ENCODE measurements at regions not wholly inside any gene's neighbourhood (a gene's known extent, or its start where the extent isn't known, plus 50 kb on each side); places are given as distances from the start of the nearest gene placed in this dataset.

DNA sequence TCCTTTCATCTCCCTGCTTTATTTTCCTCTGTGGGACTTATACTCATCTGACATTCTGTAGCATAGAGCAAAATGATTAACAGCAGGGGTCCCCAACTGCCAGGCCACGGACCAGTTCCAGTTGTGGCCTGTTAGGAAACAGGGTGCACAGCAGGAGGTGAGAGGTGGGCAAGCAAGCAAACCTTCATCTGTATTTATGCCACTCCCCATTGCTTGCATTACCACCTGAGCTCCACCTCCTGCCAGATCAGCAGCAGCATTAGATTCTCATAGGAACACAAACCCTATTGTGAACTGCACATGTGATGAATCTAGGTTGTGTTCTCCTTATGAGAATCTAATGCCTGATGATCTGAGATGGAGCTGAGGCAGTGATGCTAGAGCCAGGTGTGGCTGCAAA, 130.5 kb upstream of the SLC24A3 start:
- no peak for TF ChIP-seq JUND (IDR thresholded peaks at IDR 0.05; ENCODE audit: low read depth)
- no peak for DNase-seq (ENCODE audit: low read depth in 1 of 2, low spot score in 1 of 2)
- in situ Hi-C loops (cut with HindIII; ENCODE audit: low pct_unique_long_range_greater_than_20kb, low sequenced_read_pairs) = no loop called here

- DNase-seq (ENCODE audit: low read depth in 1 of 2, low spot score in 1 of 2) = no peak
- no peak for TF ChIP-seq JUND (IDR thresholded peaks at IDR 0.05; ENCODE audit: low read depth)
- in situ Hi-C loops (cut with HindIII; ENCODE audit: low pct_unique_long_range_greater_than_20kb, low sequenced_read_pairs) = no loop called here
These were observed 129.3 kb upstream of the SLC24A3 start for GRCh38 chr20:19083136-19083621.

DNA sequence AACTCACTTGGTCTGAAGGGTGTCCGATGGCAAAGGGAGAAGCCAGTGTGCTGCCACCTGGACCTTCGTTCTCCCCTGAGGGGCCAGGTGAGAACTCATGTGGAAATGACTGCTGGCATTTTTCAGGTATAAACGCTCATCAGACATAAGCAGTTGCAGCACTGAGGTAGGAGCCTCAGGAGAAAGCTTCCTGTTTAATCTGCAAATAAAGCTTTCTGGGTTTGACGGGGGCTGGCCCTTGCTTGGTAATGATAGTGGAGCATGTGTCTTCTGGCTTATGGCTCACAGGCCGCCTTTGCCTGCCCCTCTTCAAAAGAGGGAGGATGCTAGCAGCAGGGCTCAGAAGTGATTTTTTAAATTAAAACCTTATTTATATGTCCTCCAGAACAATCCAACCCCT, 122.1 kb upstream of the SLC24A3 start:
- no peak for TF ChIP-seq JUND (IDR thresholded peaks at IDR 0.05; ENCODE audit: low read depth)
- in situ Hi-C loops (cut with HindIII; ENCODE audit: low pct_unique_long_range_greater_than_20kb, low sequenced_read_pairs) = no loop called here
- DNase-seq (ENCODE audit: low read depth in 1 of 2, low spot score in 1 of 2) = peak in 1 of 2 experiments; percentile 7

- in situ Hi-C loops (cut with HindIII; ENCODE audit: low pct_unique_long_range_greater_than_20kb, low sequenced_read_pairs) = no loop called here
- no peak for TF ChIP-seq JUND (IDR thresholded peaks at IDR 0.05; ENCODE audit: low read depth)
- peak in 1 of 2 experiments; percentile 24 for DNase-seq (ENCODE audit: low read depth in 1 of 2, low spot score in 1 of 2)
These were observed 117.4 kb upstream of the SLC24A3 start for GRCh38 chr20:19094959-19095541.

- peak in 1 of 2 experiments; percentile 10 for DNase-seq (ENCODE audit: low read depth in 1 of 2, low spot score in 1 of 2)
- no peak for TF ChIP-seq JUND (IDR thresholded peaks at IDR 0.05; ENCODE audit: low read depth)
- in situ Hi-C loops (cut with HindIII; ENCODE audit: low pct_unique_long_range_greater_than_20kb, low sequenced_read_pairs) = no loop called here
These were observed 116.7 kb upstream of the SLC24A3 start for GRCh38 chr20:19095762-19096161.

DNA sequence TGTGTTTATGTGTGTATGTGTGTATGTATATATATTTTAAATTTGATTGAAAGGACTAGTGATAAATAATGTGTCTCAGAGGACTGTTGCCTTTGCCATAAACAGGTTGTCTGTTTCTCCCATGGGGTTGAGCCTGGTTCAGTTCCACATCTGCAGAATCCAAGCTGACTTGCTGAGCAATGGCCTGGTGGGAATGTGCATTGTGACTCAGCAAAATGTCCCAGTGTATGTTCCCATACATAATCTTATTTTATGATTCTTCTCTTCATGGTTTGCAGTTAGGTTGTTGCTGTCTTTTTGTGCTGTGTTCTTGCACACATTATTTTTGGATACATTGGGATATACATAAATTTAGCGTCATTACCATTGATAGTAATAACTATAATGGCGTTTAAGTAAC, 115.6 kb upstream of the SLC24A3 start:
- no peak for TF ChIP-seq JUND (IDR thresholded peaks at IDR 0.05; ENCODE audit: low read depth)

DNA sequence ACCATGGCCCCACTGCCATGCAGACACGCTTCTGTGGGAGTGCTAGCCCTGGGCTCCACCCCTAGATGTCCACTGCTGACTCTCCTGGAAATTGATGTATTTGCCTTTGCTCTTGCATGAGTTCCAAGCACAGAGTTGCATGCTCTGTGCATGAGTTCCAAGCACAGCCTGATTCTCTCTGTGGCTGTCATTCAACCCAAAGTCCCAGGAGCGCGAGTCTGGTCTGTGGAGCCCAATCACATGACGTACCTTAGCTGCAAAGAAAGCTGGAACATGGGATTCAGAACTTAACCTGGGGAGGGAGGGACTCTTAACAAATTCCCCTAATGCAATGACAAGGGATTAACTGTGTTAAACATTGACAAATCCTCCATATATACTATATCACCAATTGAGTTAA, 114.3 kb upstream of the SLC24A3 start:
- DNase-seq (ENCODE audit: low read depth in 1 of 2, low spot score in 1 of 2) = no peak
- TF ChIP-seq JUND (IDR thresholded peaks at IDR 0.05; ENCODE audit: low read depth) = no peak
- in situ Hi-C loops (cut with HindIII; ENCODE audit: low pct_unique_long_range_greater_than_20kb, low sequenced_read_pairs) = no loop called here

More for the DNA sequence above, 115.6 kb upstream of the SLC24A3 start:
- DNase-seq (ENCODE audit: low read depth in 1 of 2, low spot score in 1 of 2) = peak in 1 of 2 experiments; percentile 14
- in situ Hi-C loops (cut with HindIII; ENCODE audit: low pct_unique_long_range_greater_than_20kb, low sequenced_read_pairs) = no loop called here

- TF ChIP-seq JUND (IDR thresholded peaks at IDR 0.05; ENCODE audit: low read depth) = no peak
- no peak for DNase-seq (ENCODE audit: low read depth in 1 of 2, low spot score in 1 of 2)
- in situ Hi-C loops (cut with HindIII; ENCODE audit: low pct_unique_long_range_greater_than_20kb, low sequenced_read_pairs) = no loop called here
These were observed 113.5 kb upstream of the SLC24A3 start for GRCh38 chr20:19098806-19099578.

- no peak for TF ChIP-seq JUND (IDR thresholded peaks at IDR 0.05; ENCODE audit: low read depth)
- in situ Hi-C loops (cut with HindIII; ENCODE audit: low pct_unique_long_range_greater_than_20kb, low sequenced_read_pairs) = no loop called here
- no peak for DNase-seq (ENCODE audit: low read depth in 1 of 2, low spot score in 1 of 2)
These were observed 112.6 kb upstream of the SLC24A3 start for GRCh38 chr20:19099596-19100545.

GRCh38 chr20:19100975-19101374, 111.5 kb upstream of the SLC24A3 start:
- no peak for TF ChIP-seq JUND (IDR thresholded peaks at IDR 0.05; ENCODE audit: low read depth)
- no peak for DNase-seq (ENCODE audit: low read depth in 1 of 2, low spot score in 1 of 2)
- in situ Hi-C loops (cut with HindIII; ENCODE audit: low pct_unique_long_range_greater_than_20kb, low sequenced_read_pairs) = no loop called here

DNA sequence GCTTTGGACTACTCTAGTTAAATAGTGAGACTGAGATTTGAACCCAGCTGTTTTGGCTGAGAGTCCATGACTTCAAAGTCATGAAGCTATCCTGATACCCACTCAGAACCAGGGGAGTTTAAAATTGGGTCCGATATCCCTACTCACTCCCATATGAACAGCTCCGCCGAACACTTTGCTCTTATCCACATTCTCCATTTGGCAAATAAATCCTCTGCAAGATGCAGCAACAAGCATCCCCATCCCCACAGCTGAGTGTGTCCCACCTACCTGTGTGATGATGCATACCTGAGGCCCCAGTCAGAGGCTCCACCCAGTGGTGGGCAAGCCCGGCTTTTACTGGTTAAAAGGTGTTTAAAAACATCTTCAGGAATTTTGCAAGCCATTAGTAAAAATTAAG, 108.3 kb upstream of the SLC24A3 start:
- no peak for DNase-seq (ENCODE audit: low read depth in 1 of 2, low spot score in 1 of 2)
- no peak for TF ChIP-seq JUND (IDR thresholded peaks at IDR 0.05; ENCODE audit: low read depth)
- in situ Hi-C loops (cut with HindIII; ENCODE audit: low pct_unique_long_range_greater_than_20kb, low sequenced_read_pairs) = no loop called here

GRCh38 chr20:19108155-19108554, 104.3 kb upstream of the SLC24A3 start:
- TF ChIP-seq JUND (IDR thresholded peaks at IDR 0.05; ENCODE audit: low read depth) = no peak

More at GRCh38 chr20:19108155-19108554, 104.3 kb upstream of the SLC24A3 start:
- DNase-seq (ENCODE audit: low read depth in 1 of 2, low spot score in 1 of 2) = no peak
- in situ Hi-C loops (cut with HindIII; ENCODE audit: low pct_unique_long_range_greater_than_20kb, low sequenced_read_pairs) = no loop called here
